Activated CD8-positive, alpha-beta memory T cell treated with anti-CD3 and anti-CD28 coated beads for 36 hours (primary cell): ENCODE measurements at regions not wholly inside any gene's neighbourhood (a gene's known extent, or its start where the extent isn't known, plus 50 kb on each side); places are given as distances from the start of the nearest gene placed in this dataset.
"Not testable (repeated sequence)": the region's sequence is repeated elsewhere in the genome, so short reads cannot be mapped to it uniquely, and the experiment has no call there.

ENCODE experiments used
- CTCF ChIA-PET: fragments of 350-600 bp; sonication (Branson Sonifier 250); formaldehyde crosslinking; loops from one replicate; lab custom pipeline; 2021; ENCODE audit warnings: antibody characterized with exemption; lab: Charles Lee
- POLR2A ChIA-PET: fragments of 350-600 bp; sonication (Branson Sonifier 250); formaldehyde crosslinking; loops from one replicate; lab custom pipeline; 2021; ENCODE audit warnings: antibody characterized with exemption; lab: Charles Lee

- ChIA-PET CTCF (no interaction called here), POLR2A (no interaction called here)
Observed at GRCh38 chr1:94362466-94363058, 55.6 kb upstream of the ABCD3 start.

DNA sequence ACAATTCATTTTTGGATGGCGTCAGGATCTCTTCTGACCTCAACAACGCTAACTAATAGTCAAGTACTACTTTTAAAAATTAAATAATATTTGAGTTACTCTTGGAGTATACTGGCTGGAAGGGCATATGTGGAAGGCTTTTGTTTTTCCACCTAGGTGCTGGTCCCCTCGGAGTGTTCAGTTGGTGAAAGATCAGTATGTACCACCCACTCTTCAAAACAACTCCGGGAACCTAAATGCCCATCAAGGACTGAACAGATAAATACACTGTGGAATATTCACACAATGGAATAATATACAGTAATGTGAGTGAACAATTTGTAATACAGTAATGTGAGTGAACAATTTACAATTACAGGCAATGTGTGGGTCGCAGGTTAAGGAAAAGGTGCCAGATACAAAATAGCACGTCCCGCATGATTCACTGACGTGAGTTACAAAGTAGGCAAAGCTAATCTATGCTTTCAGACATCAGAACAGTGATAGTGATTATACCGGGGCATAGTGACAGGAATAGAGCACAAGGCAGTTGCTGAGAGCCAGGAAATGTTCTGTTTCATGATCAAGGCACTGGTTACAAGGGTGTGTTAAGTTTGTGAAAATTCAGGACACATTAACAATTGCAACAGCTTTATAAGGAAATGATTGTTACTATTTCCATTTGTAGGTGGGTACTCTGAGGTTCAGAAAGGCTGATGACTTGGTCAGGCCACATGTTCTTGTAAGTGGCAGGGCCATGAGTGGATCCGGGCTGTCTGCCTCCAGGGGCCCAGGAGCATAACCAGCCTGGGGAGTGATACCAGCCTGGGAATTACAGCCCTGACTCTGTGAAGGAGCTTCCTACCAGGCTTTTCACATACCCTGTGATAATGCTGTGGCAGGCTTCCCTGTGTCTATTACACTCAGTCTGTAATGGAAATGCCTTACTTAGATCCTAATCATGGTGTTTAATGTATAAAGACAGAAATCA lies 59.3 kb upstream of the ABCD3 start:
- ChIA-PET POLR2A (no interaction called here), CTCF (interaction anchor here (0.7 kb wide), 1 partner anchor 24 kb away, joined by 3 read pairs; no protein-coding TSS in a partner anchor)

DNA sequence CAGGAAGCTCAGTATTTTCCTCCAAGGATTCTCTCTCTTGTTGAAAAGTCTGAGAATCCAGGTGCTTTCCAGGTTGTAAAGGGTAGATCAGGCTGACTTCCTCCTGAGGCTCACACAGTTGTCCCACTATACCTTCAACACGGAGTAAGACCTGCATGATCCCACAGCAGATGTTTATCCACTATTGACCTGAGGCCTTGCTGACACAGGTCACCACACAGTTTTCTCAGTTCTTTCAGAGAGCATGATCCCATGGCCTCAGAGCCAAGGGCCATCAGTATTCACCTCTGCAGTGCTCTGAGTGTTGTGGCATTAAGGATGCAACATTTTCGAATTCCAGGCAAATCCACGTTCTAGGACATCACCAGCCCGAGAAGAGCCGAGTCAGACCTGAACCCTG lies 60.5 kb upstream of the ABCD3 start:
- ChIA-PET CTCF (no interaction called here), POLR2A (no interaction called here)

DNA sequence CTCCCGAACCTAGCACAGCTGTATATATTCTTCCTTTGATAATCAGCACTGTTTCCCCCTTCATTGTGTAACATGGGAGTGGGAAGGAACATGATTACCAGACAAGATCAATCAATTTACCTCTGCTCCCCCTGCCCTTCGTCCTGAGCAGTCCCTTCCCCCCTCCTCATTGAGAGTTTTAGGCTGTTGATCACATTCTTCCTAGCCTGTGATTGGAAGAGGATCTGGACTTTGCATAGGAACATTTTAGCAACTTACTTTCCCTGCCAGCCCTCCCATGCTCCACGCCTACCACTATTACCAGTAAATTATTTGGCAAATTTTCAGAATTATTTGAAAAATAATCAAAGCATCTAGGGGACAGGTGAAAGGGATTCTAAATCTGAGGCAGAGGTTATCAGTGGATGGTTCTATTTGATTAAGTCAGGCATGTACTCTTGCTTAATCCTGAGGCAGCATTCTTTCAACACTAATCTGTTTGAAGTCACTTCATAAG lies 62.7 kb upstream of the ABCD3 start:
- ChIA-PET CTCF (no interaction called here), POLR2A (no interaction called here)

- ChIA-PET CTCF (no interaction called here), POLR2A (no interaction called here)
Observed at GRCh38 chr1:94351481-94351880, 66.7 kb upstream of the ABCD3 start.

GRCh38 chr1:94350350-94350924 lies 67.8 kb upstream of the ABCD3 start:
- POLR2A ChIA-PET = no interaction called here
- CTCF ChIA-PET = no interaction called here

DNA sequence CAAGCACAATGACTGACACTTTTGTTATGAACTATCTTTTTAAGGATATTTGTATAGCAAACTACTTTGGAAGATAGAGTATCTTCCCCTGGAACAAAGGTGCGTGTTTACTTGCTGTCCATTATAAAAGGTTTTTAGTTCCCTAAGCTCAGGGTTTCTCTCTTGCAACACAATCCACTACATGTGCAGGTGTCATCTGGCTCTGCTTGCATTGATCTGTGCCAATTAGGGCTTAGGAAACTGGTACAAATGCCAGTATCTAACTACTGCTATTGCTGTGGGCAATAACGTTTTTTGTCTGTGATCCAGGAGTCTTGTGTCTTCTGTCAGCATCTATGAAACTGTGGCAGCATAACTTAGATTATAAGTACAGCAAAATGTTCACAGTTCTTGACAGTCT lies 68.3 kb upstream of the ABCD3 start:
- ChIA-PET POLR2A (no interaction called here), CTCF (no interaction called here)

DNA sequence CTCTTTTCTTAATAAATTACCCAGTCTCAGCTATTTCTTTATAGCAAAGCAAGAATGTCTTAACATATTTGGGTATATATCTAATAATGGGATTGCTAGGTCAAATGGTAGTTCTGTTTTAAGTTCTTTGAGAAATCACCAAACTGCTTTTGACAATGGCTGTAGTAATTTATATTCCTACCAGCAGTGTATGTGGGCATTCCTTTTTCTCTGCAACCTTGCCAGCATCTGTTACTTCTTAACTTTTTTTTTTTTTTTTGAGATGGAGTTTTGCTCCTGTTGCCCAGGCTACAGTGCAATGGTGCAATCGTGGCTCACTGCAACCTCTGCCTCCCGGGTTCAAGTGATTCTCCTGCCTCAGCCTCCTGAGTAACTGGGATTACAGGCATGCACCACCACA lies 69.8 kb upstream of the ABCD3 start:
- CTCF ChIA-PET, POLR2A ChIA-PET: not testable (repeated sequence)

DNA sequence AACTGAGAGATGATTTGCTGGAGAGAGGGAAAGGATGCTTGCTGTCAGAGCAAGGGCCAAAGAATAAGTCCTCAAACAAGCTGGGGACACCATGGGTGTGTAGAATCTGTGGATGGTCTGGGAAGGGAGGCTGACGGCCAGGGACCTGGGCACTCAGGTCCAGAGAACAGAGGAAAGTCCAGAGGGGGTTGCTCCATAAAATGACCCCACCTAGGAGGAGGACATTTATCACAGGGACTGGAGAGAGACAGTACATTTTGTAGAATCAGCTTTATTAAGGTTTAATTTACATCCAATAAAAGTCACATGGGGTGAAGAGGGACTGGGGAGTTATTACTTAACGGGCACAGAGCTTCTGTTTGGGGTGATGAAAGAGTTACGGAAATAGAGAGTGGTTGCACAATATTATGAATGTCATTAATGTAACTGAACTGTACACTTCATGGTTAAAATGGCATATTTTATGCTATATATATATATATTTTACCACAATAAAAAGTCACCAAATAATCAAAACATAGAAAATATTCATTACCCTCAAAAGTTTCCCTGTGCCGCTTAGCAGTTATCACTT lies 73.0 kb upstream of the ABCD3 start:
- POLR2A ChIA-PET = no interaction called here
- CTCF ChIA-PET = no interaction called here

- ChIA-PET POLR2A (no interaction called here), CTCF (no interaction called here)
Observed at GRCh38 chr1:94342416-94342815, 75.8 kb upstream of the ABCD3 start.

DNA sequence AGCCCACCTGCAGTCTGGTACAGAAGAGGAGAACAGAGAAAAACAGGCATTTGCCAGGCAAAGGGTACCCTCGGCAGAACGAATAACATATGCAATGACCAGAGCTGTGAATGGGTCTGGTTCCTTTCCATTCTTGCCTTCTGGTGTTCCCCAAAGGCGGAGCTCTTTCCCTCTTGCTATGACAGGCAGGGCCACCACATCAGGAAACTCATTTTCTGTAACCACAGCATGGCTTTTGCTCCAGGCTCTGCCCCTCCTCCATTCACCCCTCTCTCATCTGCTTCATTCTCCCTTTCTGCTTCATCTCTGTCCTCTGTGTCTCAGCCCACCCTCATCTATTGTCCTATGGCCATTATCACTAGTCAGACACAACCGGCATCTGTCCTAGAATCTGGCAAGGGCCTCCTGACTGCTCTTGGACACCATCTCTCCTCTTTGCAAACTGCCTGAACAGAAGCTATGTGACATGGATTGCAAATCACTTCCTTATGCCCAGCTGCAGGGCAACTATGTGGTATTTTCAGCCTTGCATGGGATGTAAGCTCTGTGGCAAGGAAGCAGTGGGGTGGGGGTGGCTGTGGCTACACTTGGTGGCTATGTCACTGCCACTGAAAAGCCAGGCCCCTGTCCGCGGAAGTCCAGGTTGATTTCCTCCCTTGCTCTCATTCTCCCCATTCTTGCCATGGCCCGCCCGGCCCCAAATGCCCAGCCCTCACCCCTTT lies 78.8 kb upstream of the ABCD3 start:
- ChIA-PET CTCF (no interaction called here), POLR2A (interaction anchor here (0.5 kb wide), 1 partner anchor 547 kb away, joined by 3 read pairs; no protein-coding TSS in a partner anchor)

- POLR2A ChIA-PET = no interaction called here
- CTCF ChIA-PET = interaction anchor here (1.1 kb wide), 1 partner anchor 276 kb away, joined by 3 read pairs; no protein-coding TSS in a partner anchor
Observed at GRCh38 chr1:94336991-94337390, 81.2 kb upstream of the ABCD3 start.

DNA sequence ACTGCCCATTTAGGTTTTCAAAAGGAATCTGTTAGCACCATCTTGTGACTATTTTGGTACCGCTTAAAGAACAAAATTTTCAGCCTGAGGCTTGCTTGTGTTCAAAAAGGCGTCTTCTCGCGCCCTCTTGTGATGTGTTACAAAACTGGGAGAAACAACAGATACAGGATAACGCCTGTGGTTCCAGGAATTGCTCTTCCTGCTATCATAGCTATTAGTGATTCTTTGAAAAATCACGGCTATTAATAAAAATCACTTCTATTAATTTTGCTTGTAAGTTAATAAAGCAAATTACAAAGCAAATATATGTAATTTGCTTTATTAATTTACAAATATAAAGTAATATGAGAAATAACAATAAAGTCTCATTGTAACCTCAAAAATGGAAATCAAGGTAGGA lies 82.2 kb upstream of the ABCD3 start:
- CTCF ChIA-PET = interaction anchor here (1.1 to 2.2 kb wide), 3 partner anchors 275 to 705 kb away, joined by 3 to 6 read pairs (median 4); no protein-coding TSS in a partner anchor
- POLR2A ChIA-PET = no interaction called here

DNA sequence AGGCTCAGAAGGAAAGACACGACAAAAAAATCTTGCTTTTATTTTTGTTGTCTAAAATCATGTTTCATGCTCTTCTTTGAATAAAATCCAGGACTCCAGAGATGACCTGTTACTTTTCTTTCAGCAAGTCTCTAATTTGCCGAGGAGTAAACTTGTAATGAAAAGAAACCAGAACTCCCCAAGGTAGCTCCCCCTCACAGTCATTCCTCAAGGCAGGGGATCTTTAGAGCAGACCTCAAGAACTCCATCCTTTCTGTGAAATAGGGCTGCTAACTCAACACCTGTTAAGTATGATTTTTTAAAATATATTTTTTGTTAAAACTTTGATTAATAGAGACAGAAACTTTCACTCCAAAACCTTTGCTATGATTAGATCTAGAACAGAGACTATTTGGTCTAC lies 82.7 kb upstream of the ABCD3 start:
- POLR2A ChIA-PET = no interaction called here
- CTCF ChIA-PET = interaction anchor here (1.1 to 2.2 kb wide), 2 partner anchors 290 to 704 kb away, joined by 4 to 6 read pairs; no protein-coding TSS in a partner anchor

DNA sequence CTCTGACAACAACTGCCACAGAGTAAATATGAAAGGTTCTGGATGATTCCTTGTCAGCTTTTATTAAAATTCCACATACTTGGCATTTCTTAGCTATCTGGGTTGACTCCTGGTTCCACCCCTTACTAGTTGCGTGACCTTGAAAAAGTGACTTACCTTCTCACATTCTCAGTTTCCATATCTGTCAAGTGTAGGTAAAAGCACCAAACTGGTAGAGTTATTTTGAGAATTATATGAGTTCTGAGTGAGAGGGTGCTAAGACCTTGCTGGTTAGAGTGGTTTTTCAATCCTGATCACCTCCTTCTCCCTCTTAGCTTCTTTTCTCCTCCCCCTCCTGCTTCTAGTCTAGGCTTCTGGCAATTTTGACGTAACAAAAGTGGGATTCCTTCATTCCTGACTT lies 83.4 kb upstream of the ABCD3 start:
- CTCF ChIA-PET = interaction anchor here (1.4 to 2.2 kb wide), 2 partner anchors 289 to 295 kb away, joined by 3 to 6 read pairs; no protein-coding TSS in a partner anchor
- POLR2A ChIA-PET = no interaction called here

- CTCF ChIA-PET = interaction anchor here (0.6 to 1.7 kb wide), 2 partner anchors 271 to 319 kb away, joined by 4 read pairs; no protein-coding TSS in a partner anchor
- POLR2A ChIA-PET = no interaction called here
Observed at GRCh38 chr1:94332952-94333351, 85.2 kb upstream of the ABCD3 start.

DNA sequence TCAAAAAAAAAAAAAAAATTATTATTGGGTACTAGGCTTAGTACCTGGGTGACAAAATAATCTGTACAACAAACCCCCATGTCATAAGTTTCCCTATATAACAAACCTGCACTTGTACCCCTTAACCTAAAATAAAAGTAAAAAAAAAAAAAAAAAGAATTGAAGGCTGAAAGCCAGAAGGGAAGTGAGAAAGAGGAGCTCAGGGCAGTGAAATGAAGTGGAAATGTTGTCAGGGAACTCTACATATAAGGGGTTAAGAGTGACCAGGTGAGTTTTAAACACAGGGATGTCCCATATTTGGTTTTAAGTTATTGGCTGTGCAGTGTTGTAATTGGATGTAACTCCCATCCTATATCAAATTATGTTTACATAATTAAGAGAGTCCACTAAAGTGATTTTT lies 85.7 kb upstream of the ABCD3 start:
- CTCF ChIA-PET = interaction anchor here (0.6 to 1.7 kb wide), 2 partner anchors 270 to 319 kb away, joined by 4 read pairs; no protein-coding TSS in a partner anchor
- POLR2A ChIA-PET = interaction anchor here (0.7 kb wide), 1 partner anchor 21 kb away, joined by 3 read pairs; no protein-coding TSS in a partner anchor

DNA sequence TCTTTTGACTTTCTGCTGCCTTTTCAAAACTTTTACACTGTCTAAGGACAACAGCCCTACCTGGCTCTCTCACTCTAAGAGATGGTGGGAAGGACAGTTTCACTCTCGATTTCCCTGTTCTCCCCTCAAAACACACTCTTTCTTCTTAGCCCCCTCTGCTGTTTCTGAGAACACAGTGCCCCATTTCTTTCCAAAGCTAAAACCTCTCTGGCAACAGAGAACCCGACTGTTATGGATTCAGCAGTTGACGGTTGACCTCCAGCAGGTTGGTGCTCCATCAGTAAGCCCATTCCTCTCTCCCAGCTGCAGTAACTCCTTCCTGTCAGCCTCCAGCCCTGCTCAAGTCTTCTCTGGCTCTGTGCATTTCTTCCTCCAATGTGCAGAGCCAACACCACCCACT lies 88.2 kb upstream of the ABCD3 start:
- ChIA-PET POLR2A (no interaction called here), CTCF (interaction anchor here (0.6 to 1.2 kb wide), 2 partner anchors 174 to 269 kb away, joined by 3 to 5 read pairs; no protein-coding TSS in a partner anchor)

DNA sequence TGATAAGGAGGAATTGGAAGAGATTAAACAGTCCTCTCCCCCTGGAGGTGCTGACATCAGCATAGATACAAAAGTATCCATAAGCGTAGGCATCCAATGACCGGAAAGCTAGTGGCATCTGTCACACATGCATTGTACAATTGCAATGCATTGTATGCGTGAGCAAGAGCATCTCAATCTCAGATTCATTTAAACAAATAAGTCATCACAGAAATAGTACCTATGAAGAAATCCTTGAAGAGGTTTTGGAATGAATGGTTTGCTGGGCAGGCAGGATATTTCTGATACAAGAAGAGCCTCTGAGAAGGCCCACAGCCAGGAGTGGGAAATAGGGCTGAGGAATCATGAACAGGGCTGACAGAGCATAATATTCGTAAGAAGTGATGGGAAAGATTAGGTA lies 88.9 kb upstream of the ABCD3 start:
- POLR2A ChIA-PET = no interaction called here

More for the DNA sequence above, 88.9 kb upstream of the ABCD3 start:
- CTCF ChIA-PET = no interaction called here
